ENCODE measurements at regions not wholly inside any gene's neighbourhood (a gene's known extent, or its start where the extent isn't known, plus 50 kb on each side); places are given as distances from the start of the nearest gene placed in this dataset.

DNA sequence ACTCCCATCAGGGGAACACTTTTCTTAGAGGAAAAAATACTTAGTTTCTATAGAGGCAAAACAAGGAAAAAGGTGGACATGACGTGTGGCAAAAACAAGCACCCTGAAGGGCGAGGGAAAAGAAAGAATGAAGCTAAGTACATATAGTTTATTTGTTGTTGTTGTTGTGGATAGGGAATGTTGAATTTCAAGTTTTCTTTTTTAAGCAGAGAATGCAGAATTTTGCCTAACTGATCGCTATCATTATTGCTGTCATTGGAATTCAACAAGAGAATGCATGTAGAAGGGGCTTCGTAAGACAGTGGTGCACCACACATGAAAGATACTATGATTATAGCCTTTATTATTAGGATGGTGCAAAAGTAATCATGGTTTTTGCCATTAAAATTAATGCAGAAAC, 144.0 kb downstream of the LMO4 start:
- Histone ChIP-seq H3K4me3 (replicated peaks in 1 of 4; ENCODE audit: control extremely low read depth in 1 of 4, insufficient read depth in 1 of 4, low read depth in 3 of 4, low read length in 4 of 4) (no peak overlapping the region), H3K9me3 (ENCODE audit: control insufficient read depth, insufficient read depth, low read depth, low read length) (no peaks in the 10 kb centered on the region), H3K27me3 (ENCODE audit: control insufficient read depth, insufficient read depth, low read length) (no peaks in the 10 kb centered on the region), H3K79me2 (ENCODE audit: control insufficient read depth, insufficient read depth, low read length) (no peaks in the 10 kb centered on the region), H3K36me3 (ENCODE audit: control insufficient read depth, insufficient read depth, low read length) (no peaks in the 10 kb centered on the region), H4K20me1 (ENCODE audit: control insufficient read depth, extremely low read depth, insufficient read depth, low read length) (no peaks in the 10 kb centered on the region), H3K27ac (ENCODE audit: insufficient read depth, low read length) (no peak overlapping the region), H3K4me1 (ENCODE audit: control insufficient read depth, extremely low read depth, insufficient read depth, low read length) (no peaks in the 10 kb centered on the region), H3K9ac (ENCODE audit: insufficient read depth, low read length) (no peak overlapping the region), H3K4me2 (ENCODE audit: extremely low read depth, insufficient read depth, low read length) (no peak overlapping the region), H2AFZ (ENCODE audit: low read length) (no peak overlapping the region)
- TF ChIP-seq EZH2 (IDR thresholded peaks at IDR 0.05; ENCODE audit: low read length, missing control alignments): no peak
- TF ChIP-seq, protein P1, sequence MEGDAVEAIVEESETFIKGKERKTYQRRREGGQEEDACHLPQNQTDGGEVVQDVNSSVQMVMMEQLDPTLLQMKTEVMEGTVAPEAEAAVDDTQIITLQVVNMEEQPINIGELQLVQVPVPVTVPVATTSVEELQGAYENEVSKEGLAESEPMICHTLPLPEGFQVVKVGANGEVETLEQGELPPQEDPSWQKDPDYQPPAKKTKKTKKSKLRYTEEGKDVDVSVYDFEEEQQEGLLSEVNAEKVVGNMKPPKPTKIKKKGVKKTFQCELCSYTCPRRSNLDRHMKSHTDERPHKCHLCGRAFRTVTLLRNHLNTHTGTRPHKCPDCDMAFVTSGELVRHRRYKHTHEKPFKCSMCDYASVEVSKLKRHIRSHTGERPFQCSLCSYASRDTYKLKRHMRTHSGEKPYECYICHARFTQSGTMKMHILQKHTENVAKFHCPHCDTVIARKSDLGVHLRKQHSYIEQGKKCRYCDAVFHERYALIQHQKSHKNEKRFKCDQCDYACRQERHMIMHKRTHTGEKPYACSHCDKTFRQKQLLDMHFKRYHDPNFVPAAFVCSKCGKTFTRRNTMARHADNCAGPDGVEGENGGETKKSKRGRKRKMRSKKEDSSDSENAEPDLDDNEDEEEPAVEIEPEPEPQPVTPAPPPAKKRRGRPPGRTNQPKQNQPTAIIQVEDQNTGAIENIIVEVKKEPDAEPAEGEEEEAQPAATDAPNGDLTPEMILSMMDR (conservative IDR thresholded peaks at IDR 0.05 in 1 of 2, IDR thresholded peaks at IDR 0.05 in 1 of 2; ENCODE audit: low read depth in 1 of 2, low read length in 2 of 2): no peak
- DNase-seq (ENCODE audit: low read depth in 2 of 2): no peak

DNA sequence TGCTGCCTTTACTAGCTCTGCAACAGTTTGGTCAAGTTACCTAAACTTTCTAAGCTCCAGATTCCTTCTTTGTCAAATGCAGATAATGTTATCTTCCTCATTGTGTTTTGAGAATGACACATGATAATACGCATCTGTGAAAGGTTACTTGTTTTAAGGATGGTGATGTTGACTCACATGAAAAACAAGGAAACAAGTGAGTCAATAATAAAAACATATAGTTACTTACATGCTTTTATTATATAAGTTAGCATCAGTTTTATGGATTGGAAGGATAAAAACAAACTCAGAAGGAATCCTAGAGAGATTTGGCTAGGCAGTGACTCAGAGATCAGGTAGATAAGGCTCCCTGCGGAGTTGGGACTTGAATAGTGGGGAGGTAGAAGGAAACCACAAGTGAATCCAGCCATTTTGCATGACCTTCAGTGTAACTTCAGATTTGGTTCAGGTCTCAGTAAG, 144.6 kb downstream of the LMO4 start:
- Histone ChIP-seq H3K36me3 (ENCODE audit: control insufficient read depth, insufficient read depth, low read length) (no peaks in the 10 kb centered on the region), H4K20me1 (ENCODE audit: control insufficient read depth, extremely low read depth, insufficient read depth, low read length) (no peaks in the 10 kb centered on the region), H2AFZ (ENCODE audit: low read length) (no peak overlapping the region), H3K27me3 (ENCODE audit: control insufficient read depth, insufficient read depth, low read length) (no peaks in the 10 kb centered on the region), H3K4me2 (ENCODE audit: extremely low read depth, insufficient read depth, low read length) (no peak overlapping the region), H3K9ac (ENCODE audit: insufficient read depth, low read length) (no peak overlapping the region), H3K79me2 (ENCODE audit: control insufficient read depth, insufficient read depth, low read length) (no peaks in the 10 kb centered on the region), H3K4me1 (ENCODE audit: control insufficient read depth, extremely low read depth, insufficient read depth, low read length) (no peaks in the 10 kb centered on the region), H3K9me3 (ENCODE audit: control insufficient read depth, insufficient read depth, low read depth, low read length) (no peaks in the 10 kb centered on the region), H3K27ac (ENCODE audit: insufficient read depth, low read length) (no peak overlapping the region), H3K4me3 (replicated peaks in 1 of 4; ENCODE audit: control extremely low read depth in 1 of 4, insufficient read depth in 1 of 4, low read depth in 3 of 4, low read length in 4 of 4) (no peak overlapping the region)
- TF ChIP-seq EZH2 (IDR thresholded peaks at IDR 0.05; ENCODE audit: low read length, missing control alignments): no peak
- TF ChIP-seq, protein P1 (conservative IDR thresholded peaks at IDR 0.05 in 1 of 2, IDR thresholded peaks at IDR 0.05 in 1 of 2; ENCODE audit: low read depth in 1 of 2, low read length in 2 of 2): no peak
- DNase-seq (ENCODE audit: low read depth in 2 of 2): peak in 1 of 2 donors; percentile 37

DNA sequence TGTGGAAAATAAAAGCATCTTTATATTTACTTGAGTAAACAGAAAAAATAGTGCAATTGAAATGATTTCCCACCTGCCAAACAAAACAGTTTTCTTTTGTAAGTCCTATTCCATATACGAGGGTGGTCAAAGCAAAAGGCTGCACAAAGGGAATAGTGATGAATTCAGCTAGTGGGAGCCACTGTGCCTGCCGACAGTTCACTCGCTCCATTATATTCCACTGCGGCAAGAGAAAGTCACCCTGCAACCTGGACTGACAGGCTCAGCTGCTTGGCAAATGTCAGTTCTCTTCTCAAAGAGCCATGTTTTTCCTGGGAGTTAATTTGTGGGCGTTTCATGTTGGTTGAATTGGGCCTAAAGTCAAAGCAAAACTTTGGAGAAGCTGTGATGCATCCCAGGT, 145.4 kb downstream of the LMO4 start:
- TF ChIP-seq, protein P1 (conservative IDR thresholded peaks at IDR 0.05 in 1 of 2, IDR thresholded peaks at IDR 0.05 in 1 of 2; ENCODE audit: low read depth in 1 of 2, low read length in 2 of 2): no peak
- TF ChIP-seq EZH2 (IDR thresholded peaks at IDR 0.05; ENCODE audit: low read length, missing control alignments): no peak
- H3K4me2 ChIP-seq (ENCODE audit: extremely low read depth, insufficient read depth, low read length): no peak overlapping the region
- no peak overlapping the region for H2AFZ ChIP-seq (ENCODE audit: low read length)
- H3K27ac ChIP-seq (ENCODE audit: insufficient read depth, low read length): no peak overlapping the region
- DNase-seq (ENCODE audit: low read depth in 2 of 2): no peak
- no peaks in the 10 kb centered on the region for H3K27me3 ChIP-seq (ENCODE audit: control insufficient read depth, insufficient read depth, low read length)
- no peaks in the 10 kb centered on the region for H3K4me1 ChIP-seq (ENCODE audit: control insufficient read depth, extremely low read depth, insufficient read depth, low read length)
- no peak overlapping the region for H3K9ac ChIP-seq (ENCODE audit: insufficient read depth, low read length)
- no peaks in the 10 kb centered on the region for H4K20me1 ChIP-seq (ENCODE audit: control insufficient read depth, extremely low read depth, insufficient read depth, low read length)
- H3K79me2 ChIP-seq (ENCODE audit: control insufficient read depth, insufficient read depth, low read length): no peaks in the 10 kb centered on the region
- no peaks in the 10 kb centered on the region for H3K36me3 ChIP-seq (ENCODE audit: control insufficient read depth, insufficient read depth, low read length)
- H3K9me3 ChIP-seq (ENCODE audit: control insufficient read depth, insufficient read depth, low read depth, low read length): no peaks in the 10 kb centered on the region
- no peak overlapping the region for H3K4me3 ChIP-seq (replicated peaks in 1 of 4; ENCODE audit: control extremely low read depth in 1 of 4, insufficient read depth in 1 of 4, low read depth in 3 of 4, low read length in 4 of 4)

Measured in fibroblast of lung (primary cell).